ENCODE measurements at regions not wholly inside any gene's neighbourhood (a gene's known extent, or its start where the extent isn't known, plus 50 kb on each side); places are given as distances from the start of the nearest gene placed in this dataset.

GRCh38 chr20:48339986-48340882, 487.6 kb downstream of the PREX1 start:
- peak; percentile 12; the same call in 1 of the 3 replicates for ATAC-seq
- H3K4me2 ChIP-seq (ENCODE audit: low read depth, low read length) = no peak overlapping the region
- no peaks in the 10 kb centered on the region for H3K36me3 ChIP-seq (replicated peaks in 1 of 2; ENCODE audit: control insufficient read depth in 1 of 2, insufficient read depth in 2 of 2, low read length in 2 of 2)
- no peak overlapping the region for H2AFZ ChIP-seq (ENCODE audit: low read length)
- peaks cover 5 to 54% of the 10 kb centered on the region in 2 experiments; a peak in 4 of 5 replicates for H3K27me3 ChIP-seq (ENCODE audit: control insufficient read depth in 1 of 2, insufficient read depth in 2 of 2, low read length in 2 of 2)
- no peaks in the 10 kb centered on the region for H4K20me1 ChIP-seq (ENCODE audit: insufficient read depth, low read length)
- WGBS (ENCODE audit: low lambda C conversion rate) = 44% methylated on average over 16 of the region's 17 CpGs
- POLR2A ChIA-PET = no interaction called here
- H3K4me1 ChIP-seq (ENCODE audit: insufficient read depth, low read length) = peaks cover 27% of the 10 kb centered on the region
- H3K9me3 ChIP-seq (ENCODE audit: low read length) = no peaks in the 10 kb centered on the region
- CTCF ChIA-PET (ENCODE audit: low intra/inter-chr PET ratio, low total read pairs) = no interaction called here
- intact Hi-C loops (cut with micrococcal nuclease; ENCODE audit: unreplicated experiment) = no loop called here
- FAIRE-seq = no peak
- no peak overlapping the region for H3K9ac ChIP-seq (ENCODE audit: insufficient read depth, low read depth, low read length)
- no peak overlapping the region for H3K27ac ChIP-seq (ENCODE audit: extremely low read length, insufficient read depth, low read length)
- no TSS peak for BruUV-seq (replicated peaks)
- H3K4me3 ChIP-seq (replicated peaks in 1 of 3; ENCODE audit: insufficient read depth in 1 of 3, low read depth in 2 of 3, low read length in 3 of 3) = no peak overlapping the region
- TF ChIP-seq ZNF768 (CRISPR knock-in tag; IDR thresholded peaks at IDR 0.05) (peak; percentile 81), ZNF629 (CRISPR knock-in tag; conservative IDR thresholded peaks at IDR 0.05) (peak; percentile 72; the same call in 1 of the 2 replicates), FOXO1 (CRISPR knock-in tag; IDR thresholded peaks at IDR 0.05) (no peak)
- in situ Hi-C loops (cut with HindIII; ENCODE audit: extremely low pct_ligation_motif_present, low pct_unique_long_range_greater_than_20kb) = no loop called here
- no peak for DNase-seq (ENCODE audit: low spot score)
- no peaks in the 10 kb centered on the region for H3K79me2 ChIP-seq (ENCODE audit: insufficient read depth, low read length)

- no peak overlapping the region for H3K4me3 ChIP-seq (replicated peaks in 1 of 3; ENCODE audit: insufficient read depth in 1 of 3, low read depth in 2 of 3, low read length in 3 of 3)
Measured at GRCh38 chr20:48339190-48339985, 488.4 kb downstream of the PREX1 start.

More at GRCh38 chr20:48339190-48339985, 488.4 kb downstream of the PREX1 start:
- BruUV-seq (replicated peaks) = no TSS peak
- in situ Hi-C loops (cut with HindIII; ENCODE audit: extremely low pct_ligation_motif_present, low pct_unique_long_range_greater_than_20kb) = no loop called here
- no peak for DNase-seq (ENCODE audit: low spot score)
- no peak for FAIRE-seq
- no peaks in the 10 kb centered on the region for H3K79me2 ChIP-seq (ENCODE audit: insufficient read depth, low read length)
- intact Hi-C loops (cut with micrococcal nuclease; ENCODE audit: unreplicated experiment) = no loop called here
- ATAC-seq = 0 out of 3 replicates have a peak, but pooled peaks have one; percentile 13
- no peaks in the 10 kb centered on the region for H3K36me3 ChIP-seq (replicated peaks in 1 of 2; ENCODE audit: control insufficient read depth in 1 of 2, insufficient read depth in 2 of 2, low read length in 2 of 2)
- peaks cover 35% of the 10 kb centered on the region for H3K4me1 ChIP-seq (ENCODE audit: insufficient read depth, low read length)
- peaks cover 5 to 50% of the 10 kb centered on the region in 2 experiments; a peak in 4 of 5 replicates for H3K27me3 ChIP-seq (ENCODE audit: control insufficient read depth in 1 of 2, insufficient read depth in 2 of 2, low read length in 2 of 2)
- no peak for TF ChIP-seq ARNT (IDR thresholded peaks at IDR 0.05)
- TF ChIP-seq MIXL1 (CRISPR knock-in tag; IDR thresholded peaks at IDR 0.05) = no peak
- peak; percentile 76 for TF ChIP-seq FOSL2 (CRISPR knock-in tag; IDR thresholded peaks at IDR 0.05)
- TF ChIP-seq RARA (CRISPR knock-in tag; IDR thresholded peaks at IDR 0.05) = peak; percentile 68
- 0 out of 2 replicates have a peak, but pooled peaks have one; percentile 19 for TF ChIP-seq TFAP4 (IDR thresholded peaks at IDR 0.05; ENCODE audit: borderline replicate concordance, low read depth)
- H3K9ac ChIP-seq (ENCODE audit: insufficient read depth, low read depth, low read length) = no peak overlapping the region
- POLR2A ChIA-PET = no interaction called here
- no peaks in the 10 kb centered on the region for H4K20me1 ChIP-seq (ENCODE audit: insufficient read depth, low read length)
- no peak overlapping the region for H3K4me2 ChIP-seq (ENCODE audit: low read depth, low read length)
- no peaks in the 10 kb centered on the region for H3K9me3 ChIP-seq (ENCODE audit: low read length)
- 42% methylated on average over 13 of the region's 13 CpGs for WGBS (ENCODE audit: low lambda C conversion rate)
- CTCF ChIA-PET (ENCODE audit: low intra/inter-chr PET ratio, low total read pairs) = no interaction called here
- no peak overlapping the region for H2AFZ ChIP-seq (ENCODE audit: low read length)
- H3K27ac ChIP-seq (ENCODE audit: extremely low read length, insufficient read depth, low read length) = no peak overlapping the region
